ENCODE measurements at regions not wholly inside any gene's neighbourhood (a gene's known extent, or its start where the extent isn't known, plus 50 kb on each side); places are given as distances from the start of the nearest gene placed in this dataset.

DNA sequence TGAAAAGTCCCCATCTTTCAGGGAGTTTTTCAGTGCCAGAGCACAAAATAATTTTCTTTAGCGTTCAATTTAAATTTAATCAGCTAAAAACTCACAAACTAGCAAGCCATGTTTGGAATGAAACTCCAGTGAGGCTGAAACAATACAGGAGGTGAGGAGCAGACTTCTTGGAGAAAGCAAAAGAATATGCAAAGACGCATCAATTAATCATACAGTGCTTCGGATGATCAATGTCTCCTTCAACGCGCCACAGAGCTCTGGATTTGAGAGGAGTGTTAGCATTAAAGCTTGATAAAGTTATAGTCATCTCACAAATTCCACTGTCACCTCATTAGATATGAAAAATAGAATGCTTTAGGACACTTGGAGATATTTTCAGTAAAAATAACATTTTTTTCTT, 248.0 kb downstream of the WDR11 start:
- no peak for TF ChIP-seq POLR2A (IDR thresholded peaks at IDR 0.05)
- TF ChIP-seq, protein P1, sequence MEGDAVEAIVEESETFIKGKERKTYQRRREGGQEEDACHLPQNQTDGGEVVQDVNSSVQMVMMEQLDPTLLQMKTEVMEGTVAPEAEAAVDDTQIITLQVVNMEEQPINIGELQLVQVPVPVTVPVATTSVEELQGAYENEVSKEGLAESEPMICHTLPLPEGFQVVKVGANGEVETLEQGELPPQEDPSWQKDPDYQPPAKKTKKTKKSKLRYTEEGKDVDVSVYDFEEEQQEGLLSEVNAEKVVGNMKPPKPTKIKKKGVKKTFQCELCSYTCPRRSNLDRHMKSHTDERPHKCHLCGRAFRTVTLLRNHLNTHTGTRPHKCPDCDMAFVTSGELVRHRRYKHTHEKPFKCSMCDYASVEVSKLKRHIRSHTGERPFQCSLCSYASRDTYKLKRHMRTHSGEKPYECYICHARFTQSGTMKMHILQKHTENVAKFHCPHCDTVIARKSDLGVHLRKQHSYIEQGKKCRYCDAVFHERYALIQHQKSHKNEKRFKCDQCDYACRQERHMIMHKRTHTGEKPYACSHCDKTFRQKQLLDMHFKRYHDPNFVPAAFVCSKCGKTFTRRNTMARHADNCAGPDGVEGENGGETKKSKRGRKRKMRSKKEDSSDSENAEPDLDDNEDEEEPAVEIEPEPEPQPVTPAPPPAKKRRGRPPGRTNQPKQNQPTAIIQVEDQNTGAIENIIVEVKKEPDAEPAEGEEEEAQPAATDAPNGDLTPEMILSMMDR (IDR thresholded peaks at IDR 0.05), result no peak

All from stomach (tissue), 4 donors.